ENCODE measurements at regions not wholly inside any gene's neighbourhood (a gene's known extent, or its start where the extent isn't known, plus 50 kb on each side); places are given as distances from the start of the nearest gene placed in this dataset.

GRCh38 chr1:230501242-230501641, 75.1 kb upstream of the PGBD5 start:
- BruUV-seq (replicated peaks) = no TSS peak
- no peaks in the 10 kb centered on the region for H3K4me1 ChIP-seq (replicated peaks; ENCODE audit: insufficient read depth)
- no peak overlapping the region for H2AFZ ChIP-seq
- H3K36me3 ChIP-seq (ENCODE audit: low read depth) = no peaks in the 10 kb centered on the region
- no peaks in the 10 kb centered on the region for H3K9me3 ChIP-seq (ENCODE audit: insufficient read depth, low read depth)
- TF ChIP-seq EZH2 (IDR thresholded peaks at IDR 0.05; ENCODE audit: low read depth) = no peak
- H4K20me1 ChIP-seq (ENCODE audit: insufficient read depth) = no peaks in the 10 kb centered on the region
- H3K4me3 ChIP-seq = no peak overlapping the region
- H3K27me3 ChIP-seq (ENCODE audit: insufficient read depth, low read depth) = peaks cover 69% of the 10 kb centered on the region
- CTCF ChIA-PET = no interaction called here
- H3K4me2 ChIP-seq = no peak overlapping the region
- intact Hi-C loops (cut with micrococcal nuclease; ENCODE audit: unreplicated experiment) = no loop called here
- no peaks in the 10 kb centered on the region for H3K79me2 ChIP-seq (ENCODE audit: low read depth)
- no peaks in the 10 kb centered on the region; the same call in 1 of the 2 replicates for H3K9me2 ChIP-seq (ENCODE audit: insufficient read depth)
- no peaks in the 10 kb centered on the region for H3F3A ChIP-seq (ENCODE audit: insufficient read depth, low read depth)
- DNase-seq = no peak
- H3K27ac ChIP-seq = no peak overlapping the region
- POLR2A ChIA-PET (ENCODE audit: unreplicated experiment) = no interaction called here

DNA sequence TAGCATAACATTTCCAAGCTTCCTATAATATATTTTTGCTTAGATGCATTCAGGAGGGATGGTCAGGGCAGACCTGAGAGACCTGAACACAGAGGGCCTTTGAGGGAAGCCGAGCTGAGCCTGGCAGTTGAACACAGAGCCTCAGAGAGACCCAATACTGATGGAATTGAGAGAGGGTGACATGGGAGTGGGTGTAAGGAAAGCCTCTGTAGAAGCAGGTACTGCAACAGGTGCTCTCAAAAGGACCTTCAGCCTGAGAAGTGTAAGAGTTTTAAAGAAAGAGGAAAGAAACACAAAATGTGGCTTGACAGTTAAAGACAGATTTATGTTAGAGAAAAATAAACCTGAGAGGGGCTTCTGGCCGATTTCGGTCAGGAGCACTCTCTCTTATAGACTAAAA, 73.9 kb upstream of the PGBD5 start:
- H3K27me3 ChIP-seq (ENCODE audit: insufficient read depth, low read depth) = peaks cover 69% of the 10 kb centered on the region
- no peak overlapping the region for H3K27ac ChIP-seq
- CTCF ChIA-PET = no interaction called here
- H4K20me1 ChIP-seq (ENCODE audit: insufficient read depth) = no peaks in the 10 kb centered on the region
- no peak overlapping the region for H3K4me3 ChIP-seq
- no peaks in the 10 kb centered on the region for H3K9me3 ChIP-seq (ENCODE audit: insufficient read depth, low read depth)
- no peaks in the 10 kb centered on the region for H3K36me3 ChIP-seq (ENCODE audit: low read depth)
- TF ChIP-seq CTCF (conservative IDR thresholded peaks at IDR 0.05) = no peak
- no peak for TF ChIP-seq EZH2 (IDR thresholded peaks at IDR 0.05; ENCODE audit: low read depth)
- no peak overlapping the region for H3K4me2 ChIP-seq
- DNase-seq = no peak
- H3K79me2 ChIP-seq (ENCODE audit: low read depth) = no peaks in the 10 kb centered on the region
- H3K4me1 ChIP-seq (replicated peaks; ENCODE audit: insufficient read depth) = no peaks in the 10 kb centered on the region
- intact Hi-C loops (cut with micrococcal nuclease; ENCODE audit: unreplicated experiment) = no loop called here
- H2AFZ ChIP-seq = no peak overlapping the region
- no peaks in the 10 kb centered on the region; the same call in 1 of the 2 replicates for H3K9me2 ChIP-seq (ENCODE audit: insufficient read depth)
- no peaks in the 10 kb centered on the region for H3F3A ChIP-seq (ENCODE audit: insufficient read depth, low read depth)
- no TSS peak for BruUV-seq (replicated peaks)
- POLR2A ChIA-PET (ENCODE audit: unreplicated experiment) = no interaction called here

- Histone ChIP-seq H3K4me3 (no peak overlapping the region), H2AFZ (no peak overlapping the region), H3K79me2 (ENCODE audit: low read depth) (no peaks in the 10 kb centered on the region), H3K27me3 (ENCODE audit: insufficient read depth, low read depth) (peaks cover 74% of the 10 kb centered on the region), H4K20me1 (ENCODE audit: insufficient read depth) (no peaks in the 10 kb centered on the region), H3K27ac (no peak overlapping the region), H3K4me2 (no peak overlapping the region), H3K36me3 (ENCODE audit: low read depth) (no peaks in the 10 kb centered on the region), H3K4me1 (replicated peaks; ENCODE audit: insufficient read depth) (no peaks in the 10 kb centered on the region), H3F3A (ENCODE audit: insufficient read depth, low read depth) (no peaks in the 10 kb centered on the region), H3K9me3 (ENCODE audit: insufficient read depth, low read depth) (no peaks in the 10 kb centered on the region), H3K9me2 (ENCODE audit: insufficient read depth) (no peaks in the 10 kb centered on the region; the same call in 1 of the 2 replicates)
- intact Hi-C loops (cut with micrococcal nuclease; ENCODE audit: unreplicated experiment) = no loop called here
- DNase-seq = no peak
- no TSS peak for BruUV-seq (replicated peaks)
- ChIA-PET CTCF (no interaction called here), POLR2A (ENCODE audit: unreplicated experiment) (no interaction called here)
- no peak for TF ChIP-seq CTCF (conservative IDR thresholded peaks at IDR 0.05)
- TF ChIP-seq EZH2 (IDR thresholded peaks at IDR 0.05; ENCODE audit: low read depth) = no peak
Observed at GRCh38 chr1:230499496-230499895, 73.4 kb upstream of the PGBD5 start.

- no peak for DNase-seq
- no peaks in the 10 kb centered on the region for H3K9me3 ChIP-seq (ENCODE audit: insufficient read depth, low read depth)
- no peaks in the 10 kb centered on the region for H3F3A ChIP-seq (ENCODE audit: insufficient read depth, low read depth)
- H3K36me3 ChIP-seq (ENCODE audit: low read depth) = no peaks in the 10 kb centered on the region
- POLR2A ChIA-PET (ENCODE audit: unreplicated experiment) = no interaction called here
- no peaks in the 10 kb centered on the region for H3K4me1 ChIP-seq (replicated peaks; ENCODE audit: insufficient read depth)
- CTCF ChIA-PET = no interaction called here
- H3K4me3 ChIP-seq = no peak overlapping the region
- intact Hi-C loops (cut with micrococcal nuclease; ENCODE audit: unreplicated experiment) = no loop called here
- no peak overlapping the region for H3K27ac ChIP-seq
- no peak overlapping the region for H2AFZ ChIP-seq
- no peaks in the 10 kb centered on the region for H4K20me1 ChIP-seq (ENCODE audit: insufficient read depth)
- H3K9me2 ChIP-seq (ENCODE audit: insufficient read depth) = no peaks in the 10 kb centered on the region; the same call in 1 of the 2 replicates
- peaks cover 74% of the 10 kb centered on the region for H3K27me3 ChIP-seq (ENCODE audit: insufficient read depth, low read depth)
- BruUV-seq (replicated peaks) = no TSS peak
- H3K4me2 ChIP-seq = no peak overlapping the region
- no peaks in the 10 kb centered on the region for H3K79me2 ChIP-seq (ENCODE audit: low read depth)
- TF ChIP-seq CTCF (conservative IDR thresholded peaks at IDR 0.05) (no peak), EZH2 (IDR thresholded peaks at IDR 0.05; ENCODE audit: low read depth) (no peak)
Observed at GRCh38 chr1:230498704-230499103, 72.6 kb upstream of the PGBD5 start.
